OCI-LY3 (cell line): ENCODE measurements at regions not wholly inside any gene's neighbourhood (a gene's known extent, or its start where the extent isn't known, plus 50 kb on each side); places are given as distances from the start of the nearest gene placed in this dataset.

Source experiments
- CTCF ChIP-seq: fragments of 200-600, 300-600 bp; sonication (generic); IDR thresholded peaks from 2 replicates; pipeline ENCODE4 v1.5.1; 2014; ENCODE audit warnings: antibody characterized with exemption, low read length, low read depth
- EZH2phosphoT487 ChIP-seq: fragments of 200-600 bp; shearing (Covaris generic); IDR thresholded peaks from 2 replicates; pipeline ENCODE4 v1.6.1; 2018; ENCODE audit warnings: antibody characterized with exemption, mixed run types, low read depth

- TF ChIP-seq CTCF (no peak), EZH2phosphoT487 (no peak)
Observed at GRCh38 chr2:62402156-62402555, 103.8 kb downstream of the TMEM17 start.
